DND-41 (cell line): ENCODE measurements at regions not wholly inside any gene's neighbourhood (a gene's known extent, or its start where the extent isn't known, plus 50 kb on each side); places are given as distances from the start of the nearest gene placed in this dataset.

Experiments
- EZH2 ChIP-seq: IDR thresholded peaks from 3 replicates; pipeline ENCODE4 v1.6.1; 2012; ENCODE audit warnings: borderline replicate concordance, low read depth, mild to moderate bottlenecking, moderate library complexity, low read length, inconsistent platforms; ENCODE audit not compliant: severe bottlenecking
- TF ChIP-seq, protein P1 (sequence below): IDR thresholded peaks from 2 replicates; pipeline ENCODE4 v1.5.1; 2012; ENCODE audit warnings: borderline replicate concordance, low read length, moderate library complexity, mild to moderate bottlenecking; ENCODE audit not compliant: poor library complexity, severe bottlenecking; ENCODE audit errors: extremely low read depth

DNA sequence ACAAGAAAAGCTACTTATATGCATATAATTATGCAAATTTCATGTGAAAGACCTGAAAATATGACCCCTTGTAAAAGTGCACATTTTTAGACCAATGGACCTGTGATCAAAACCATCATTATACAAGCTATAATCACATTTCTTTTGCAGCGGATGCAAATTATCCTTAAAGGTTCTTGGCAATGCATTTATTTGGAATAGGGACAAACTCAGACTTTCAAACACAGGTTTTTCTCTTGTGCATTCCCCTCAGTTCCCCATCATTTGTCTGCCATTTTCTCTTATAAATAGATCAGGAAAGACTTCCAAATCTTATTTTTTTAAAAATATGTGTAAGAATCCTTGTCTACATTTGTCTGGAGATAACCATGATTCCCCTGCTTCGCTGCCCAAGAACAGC, 954.2 kb upstream of the NRXN1 start:
- TF ChIP-seq, protein P1, sequence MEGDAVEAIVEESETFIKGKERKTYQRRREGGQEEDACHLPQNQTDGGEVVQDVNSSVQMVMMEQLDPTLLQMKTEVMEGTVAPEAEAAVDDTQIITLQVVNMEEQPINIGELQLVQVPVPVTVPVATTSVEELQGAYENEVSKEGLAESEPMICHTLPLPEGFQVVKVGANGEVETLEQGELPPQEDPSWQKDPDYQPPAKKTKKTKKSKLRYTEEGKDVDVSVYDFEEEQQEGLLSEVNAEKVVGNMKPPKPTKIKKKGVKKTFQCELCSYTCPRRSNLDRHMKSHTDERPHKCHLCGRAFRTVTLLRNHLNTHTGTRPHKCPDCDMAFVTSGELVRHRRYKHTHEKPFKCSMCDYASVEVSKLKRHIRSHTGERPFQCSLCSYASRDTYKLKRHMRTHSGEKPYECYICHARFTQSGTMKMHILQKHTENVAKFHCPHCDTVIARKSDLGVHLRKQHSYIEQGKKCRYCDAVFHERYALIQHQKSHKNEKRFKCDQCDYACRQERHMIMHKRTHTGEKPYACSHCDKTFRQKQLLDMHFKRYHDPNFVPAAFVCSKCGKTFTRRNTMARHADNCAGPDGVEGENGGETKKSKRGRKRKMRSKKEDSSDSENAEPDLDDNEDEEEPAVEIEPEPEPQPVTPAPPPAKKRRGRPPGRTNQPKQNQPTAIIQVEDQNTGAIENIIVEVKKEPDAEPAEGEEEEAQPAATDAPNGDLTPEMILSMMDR = no peak
- TF ChIP-seq EZH2 = no peak
